Activated CD4-positive, alpha-beta T cell treated with anti-CD3 and anti-CD28 coated beads for 1 hour (primary cell): ENCODE measurements at regions not wholly inside any gene's neighbourhood (a gene's known extent, or its start where the extent isn't known, plus 50 kb on each side); places are given as distances from the start of the nearest gene placed in this dataset.

ENCODE experiments used
- DNase-seq: peaks from one replicate; pipeline ENCODE4 v3.0.0-alpha.2; 2020

GRCh38 chr7:25279705-25280104, 51.4 kb upstream of the NPVF start:
- DNase-seq = no peak

- no peak for DNase-seq
Measured at GRCh38 chr7:25280181-25280580, 51.9 kb upstream of the NPVF start.

- no peak for DNase-seq
Measured at GRCh38 chr7:25282194-25282593, 53.9 kb upstream of the NPVF start.

GRCh38 chr7:25286756-25287155, 58.5 kb upstream of the NPVF start:
- DNase-seq = no peak

- no peak for DNase-seq
Measured at GRCh38 chr7:25287291-25287690, 59.0 kb upstream of the NPVF start.

GRCh38 chr7:25288556-25289307, 60.4 kb upstream of the NPVF start:
- DNase-seq = no peak

- no peak for DNase-seq
Measured at GRCh38 chr7:25289518-25289917, 61.2 kb upstream of the NPVF start.

GRCh38 chr7:25294624-25295023, 66.3 kb upstream of the NPVF start:
- no peak for DNase-seq

GRCh38 chr7:25295387-25295786, 67.1 kb upstream of the NPVF start:
- DNase-seq = no peak

GRCh38 chr7:25296086-25296485, 67.8 kb upstream of the NPVF start:
- DNase-seq = no peak

GRCh38 chr7:25297278-25297677, 69.0 kb upstream of the NPVF start:
- no peak for DNase-seq

GRCh38 chr7:25303281-25304181, 75.2 kb upstream of the NPVF start:
- DNase-seq = no peak

GRCh38 chr7:25304691-25305090, 76.4 kb upstream of the NPVF start:
- no peak for DNase-seq

- DNase-seq = no peak
Measured at GRCh38 chr7:25305831-25306230, 77.5 kb upstream of the NPVF start.

GRCh38 chr7:25307624-25308023, 79.3 kb upstream of the NPVF start:
- DNase-seq = no peak

- DNase-seq = no peak
Measured at GRCh38 chr7:25308246-25308645, 80.0 kb upstream of the NPVF start.

- DNase-seq = no peak
Measured at GRCh38 chr7:25308906-25309705, 80.8 kb upstream of the NPVF start.

GRCh38 chr7:25310896-25311295, 82.6 kb upstream of the NPVF start:
- no peak for DNase-seq

GRCh38 chr7:25311346-25311745, 83.1 kb upstream of the NPVF start:
- DNase-seq = no peak

GRCh38 chr7:25312968-25313367, 84.7 kb upstream of the NPVF start:
- DNase-seq = no peak

- no peak for DNase-seq
Measured at GRCh38 chr7:25313526-25313925, 85.2 kb upstream of the NPVF start.

GRCh38 chr7:25314094-25314730, 85.9 kb upstream of the NPVF start:
- DNase-seq = no peak

GRCh38 chr7:25314731-25315267, 86.5 kb upstream of the NPVF start:
- no peak for DNase-seq
